GM23338 (cell line): ENCODE measurements at regions not wholly inside any gene's neighbourhood (a gene's known extent, or its start where the extent isn't known, plus 50 kb on each side); places are given as distances from the start of the nearest gene placed in this dataset.

ENCODE experiments used
- CREB1 ChIP-seq: fragments of 250-450 bp; sonication (Bioruptor Pico); IDR thresholded peaks from 2 replicates; pipeline ENCODE4 v1.5.0; 2020; ENCODE audit warnings: low read depth, mild to moderate bottlenecking, moderate library complexity
- CTCF ChIP-seq, 2 experiments: fragments of 200-600 bp in 1 of 2; sonication (generic) in 1 of 2; conservative IDR thresholded peaks; 2 replicates each; pipeline versions ENCODE4 v1.5.1 to v1.6.1; 2016 to 2017; ENCODE audit warnings: antibody characterized with exemption in 2 of 2, low read depth in 2 of 2, mild to moderate bottlenecking in 2 of 2, moderate library complexity in 1 of 2
- ETS1 ChIP-seq: IDR thresholded peaks from 2 replicates; pipeline ENCODE4 v1.6.1; 2016; ENCODE audit warnings: antibody characterized with exemption
- EZH2 ChIP-seq: fragments of 200-600 bp; sonication (generic); IDR thresholded peaks from one replicate; pipeline ENCODE4 v1.8.0; 2017; ENCODE audit warnings: antibody characterized with exemption, mild to moderate bottlenecking, low read depth; ENCODE audit not compliant: unreplicated experiment
- EZH2phosphoT487 ChIP-seq: fragments of 200-600 bp; sonication (generic); IDR thresholded peaks from one replicate; pipeline ENCODE4 v1.8.1; 2018; ENCODE audit warnings: antibody characterized with exemption; ENCODE audit not compliant: unreplicated experiment
- JUNB ChIP-seq: IDR thresholded peaks from one replicate; pipeline ENCODE4 v1.6.1; 2016; ENCODE audit warnings: antibody characterized with exemption; ENCODE audit not compliant: unreplicated experiment
- NANOG ChIP-seq: IDR thresholded peaks from 2 replicates; pipeline ENCODE4 v1.6.1; 2016; ENCODE audit warnings: antibody characterized with exemption, borderline replicate concordance
- POLR2AphosphoS5 ChIP-seq: IDR thresholded peaks from 2 replicates; pipeline ENCODE4 v1.6.1; 2016; ENCODE audit warnings: antibody characterized with exemption, low read depth
- REST ChIP-seq: IDR thresholded peaks from one replicate; pipeline ENCODE4 v1.6.1; 2018; ENCODE audit warnings: antibody characterized with exemption; ENCODE audit not compliant: unreplicated experiment
- STAT1 ChIP-seq: IDR thresholded peaks from one replicate; pipeline ENCODE4 v1.6.1; 2016; ENCODE audit warnings: antibody characterized with exemption; ENCODE audit not compliant: unreplicated experiment
- ZNF114 ChIP-seq: fragments of 250-450 bp; sonication (Bioruptor Pico); IDR thresholded peaks from 2 replicates; pipeline ENCODE4 v1.5.0; 2020; ENCODE audit warnings: mild to moderate bottlenecking, moderate library complexity
- ZNF331 ChIP-seq: fragments of 250-450 bp; sonication (Bioruptor Pico); IDR thresholded peaks from 2 replicates; pipeline ENCODE4 v1.5.0; 2020; ENCODE audit warnings: low read depth, mild to moderate bottlenecking, moderate library complexity
- ZNF462 ChIP-seq: fragments of 250-450 bp; sonication (Bioruptor Pico); IDR thresholded peaks from 2 replicates; pipeline ENCODE4 v1.5.0; 2020; ENCODE audit warnings: mild to moderate bottlenecking, moderate library complexity

- TF ChIP-seq CTCF (conservative IDR thresholded peaks at IDR 0.05; ENCODE audit: low read depth in 2 of 2) (no peak), EZH2 (no peak), REST (no peak), JUNB (no peak), NANOG (no peak), ZNF462 (CRISPR knock-in tag) (no peak), ZNF331 (CRISPR knock-in tag) (no peak), EZH2phosphoT487 (no peak), STAT1 (no peak), POLR2AphosphoS5 (no peak), ETS1 (no peak), CREB1 (CRISPR knock-in tag) (no peak), ZNF114 (no peak)
Observed at GRCh38 chr3:76631251-76631650, 408.6 kb upstream of the ROBO2 start.
